ENCODE measurements at regions not wholly inside any gene's neighbourhood (a gene's known extent, or its start where the extent isn't known, plus 50 kb on each side); places are given as distances from the start of the nearest gene placed in this dataset.

DNA sequence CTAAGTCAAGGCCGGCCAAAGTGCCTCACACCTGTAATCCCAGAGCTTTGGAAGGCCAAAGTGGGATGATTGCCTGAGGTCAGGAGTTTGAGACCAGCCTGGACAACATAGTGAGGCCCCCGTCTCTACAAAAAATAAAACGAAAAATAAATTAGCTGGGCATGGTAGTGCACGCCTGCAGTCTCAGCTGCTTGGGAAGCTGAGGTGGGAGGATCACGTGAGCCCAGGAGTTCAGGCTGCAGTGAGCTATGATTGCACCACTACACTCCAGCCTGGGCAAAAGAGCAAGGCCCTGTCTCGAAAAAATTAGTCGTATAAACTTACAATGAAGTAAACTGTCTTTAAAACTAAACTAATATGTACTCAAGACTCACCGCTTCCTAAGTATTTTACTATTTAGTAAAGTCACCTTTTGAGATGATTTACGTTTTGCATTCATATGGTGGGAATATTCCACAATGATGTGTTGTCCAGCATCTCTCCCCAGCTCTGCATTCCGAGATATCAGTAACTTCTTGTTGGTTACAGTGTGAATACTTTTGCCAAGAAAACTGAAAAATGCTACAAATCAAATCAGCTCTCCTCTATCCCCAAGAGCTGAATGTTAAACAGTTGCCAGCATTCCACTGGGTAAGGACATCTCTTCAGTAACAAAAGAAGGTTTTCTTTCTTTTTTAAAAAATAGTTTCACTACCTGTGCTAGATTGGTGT is 84.9 kb upstream of the C21orf91 start:
- Histone ChIP-seq H3K4me1 (ENCODE audit: control insufficient read depth, insufficient read depth, low read length, poor library complexity, severe bottlenecking) (no peaks in the 10 kb centered on the region), H3K4me3 (ENCODE audit: extremely low read depth, insufficient read depth, low read length, poor library complexity, severe bottlenecking) (no peak overlapping the region), H3K36me3 (ENCODE audit: control insufficient read depth, insufficient read depth, low read length) (no peaks in the 10 kb centered on the region), H3K9me3 (ENCODE audit: control insufficient read depth, low read length) (no peaks in the 10 kb centered on the region), H3K27ac (ENCODE audit: low read depth, low read length, severe bottlenecking) (no peak overlapping the region)
- WGBS, 2 experiments (ENCODE audit: insufficient coverage in 2 of 2): 83 to 93% methylated on average over 4 to 5 of the region's 10 CpGs

DNA sequence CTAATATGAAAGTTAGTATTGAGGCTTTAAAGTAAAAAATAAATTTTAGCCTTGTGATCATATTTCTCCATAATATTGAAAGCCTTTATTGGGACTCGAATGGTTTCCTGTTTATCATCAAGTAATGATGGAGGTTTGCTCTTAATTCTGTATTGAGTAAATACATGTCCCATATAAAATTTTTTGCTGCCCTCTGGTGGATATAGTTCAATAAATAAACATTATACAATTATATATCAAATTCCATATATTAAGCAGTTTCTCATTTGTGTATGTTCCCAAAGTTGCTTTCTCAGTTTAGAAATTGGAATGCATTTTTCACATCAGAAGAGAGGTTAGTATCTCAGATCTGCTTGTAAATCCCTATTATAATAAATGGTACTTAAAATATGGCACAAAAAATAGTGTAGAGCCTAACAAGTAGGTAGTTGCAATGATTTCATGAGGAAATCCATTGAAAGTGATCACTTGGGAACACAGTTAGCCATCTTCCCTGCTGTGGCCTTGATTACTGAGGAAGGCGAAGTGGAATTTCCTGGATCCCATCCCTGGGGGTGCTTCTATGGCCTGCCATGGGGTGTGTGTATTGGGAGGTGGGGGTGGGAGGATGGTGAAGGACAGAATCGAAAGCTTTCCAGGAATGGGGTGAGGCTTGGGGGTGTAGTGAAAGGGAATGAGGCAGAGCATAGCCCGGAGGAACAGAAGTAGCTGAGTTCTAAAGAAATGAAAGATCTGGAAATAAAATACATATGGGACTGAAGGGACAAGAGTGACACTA is 84.1 kb upstream of the C21orf91 start:
- Histone ChIP-seq H3K9me3 (ENCODE audit: control insufficient read depth, low read length) (no peaks in the 10 kb centered on the region), H3K27ac (ENCODE audit: low read depth, low read length, severe bottlenecking) (no peak overlapping the region), H3K4me1 (ENCODE audit: control insufficient read depth, insufficient read depth, low read length, poor library complexity, severe bottlenecking) (no peaks in the 10 kb centered on the region), H3K4me3 (ENCODE audit: extremely low read depth, insufficient read depth, low read length, poor library complexity, severe bottlenecking) (no peak overlapping the region), H3K36me3 (ENCODE audit: control insufficient read depth, insufficient read depth, low read length) (no peaks in the 10 kb centered on the region)
- WGBS, 2 experiments (ENCODE audit: insufficient coverage in 2 of 2): 50 to 53% methylated on average over 1 to 3 of the region's 4 CpGs

DNA sequence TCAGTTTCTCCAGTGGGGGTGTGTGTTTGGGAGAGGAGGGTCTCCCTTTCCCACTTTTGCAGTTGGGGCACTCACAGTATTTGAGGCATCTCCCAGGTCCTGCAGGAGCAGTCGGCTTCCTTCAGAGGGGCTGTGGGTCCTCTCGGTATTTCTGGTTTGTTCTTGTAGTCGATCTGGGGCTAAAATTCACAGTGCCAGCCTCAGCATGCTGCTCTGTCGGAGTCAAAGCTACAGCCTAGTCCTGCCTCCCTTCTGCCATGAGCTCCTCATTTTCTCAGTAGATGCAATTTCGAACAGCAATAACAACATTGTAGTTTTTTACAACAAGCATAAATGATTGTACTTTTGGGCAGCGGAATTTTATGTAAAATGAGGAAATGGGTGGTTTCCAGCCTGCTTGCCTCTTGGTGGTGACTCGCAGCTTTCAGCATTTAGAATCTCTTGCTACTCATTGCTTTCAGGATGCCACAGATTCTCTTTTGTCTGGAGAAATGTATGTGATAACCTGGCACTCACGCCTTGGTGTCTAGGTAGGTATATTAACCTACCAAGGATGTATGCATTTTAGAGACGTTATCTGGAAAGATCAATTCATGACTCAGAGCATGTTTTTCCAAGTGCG is 82.4 kb upstream of the C21orf91 start:
- no peaks in the 10 kb centered on the region for H3K9me3 ChIP-seq (ENCODE audit: control insufficient read depth, low read length)
- H3K4me1 ChIP-seq (ENCODE audit: control insufficient read depth, insufficient read depth, low read length, poor library complexity, severe bottlenecking): no peaks in the 10 kb centered on the region
- H3K27ac ChIP-seq (ENCODE audit: low read depth, low read length, severe bottlenecking): no peak overlapping the region
- H3K36me3 ChIP-seq (ENCODE audit: control insufficient read depth, insufficient read depth, low read length): no peaks in the 10 kb centered on the region
- H3K4me3 ChIP-seq (ENCODE audit: extremely low read depth, insufficient read depth, low read length, poor library complexity, severe bottlenecking): no peak overlapping the region
- WGBS, 2 experiments (ENCODE audit: insufficient coverage in 2 of 2): 80 to 83% methylated on average over 6 to 9 of the region's 10 CpGs

DNA sequence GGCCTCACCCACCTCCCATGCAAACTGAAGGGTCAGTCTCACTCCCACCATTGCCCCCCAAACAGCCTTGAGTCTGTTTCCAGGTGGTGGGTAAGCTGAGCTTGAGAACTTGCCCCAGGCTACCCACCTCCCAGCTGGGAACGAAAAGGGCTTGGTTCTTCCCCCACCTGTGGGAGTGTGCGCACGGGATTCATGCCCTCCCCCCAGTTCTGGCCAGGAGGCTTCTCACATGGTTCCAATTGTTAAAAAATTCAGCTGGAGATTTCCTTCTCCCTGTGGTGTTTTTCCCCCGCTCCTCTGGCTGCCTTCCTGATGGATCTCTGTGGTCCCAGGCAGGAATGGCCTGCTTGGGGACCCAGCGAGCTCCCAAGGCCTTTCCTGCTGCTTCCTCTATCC is 81.8 kb upstream of the C21orf91 start:
- Histone ChIP-seq H3K4me1 (ENCODE audit: control insufficient read depth, insufficient read depth, low read length, poor library complexity, severe bottlenecking) (no peaks in the 10 kb centered on the region), H3K27ac (ENCODE audit: low read depth, low read length, severe bottlenecking) (no peak overlapping the region), H3K36me3 (ENCODE audit: control insufficient read depth, insufficient read depth, low read length) (no peaks in the 10 kb centered on the region), H3K4me3 (ENCODE audit: extremely low read depth, insufficient read depth, low read length, poor library complexity, severe bottlenecking) (no peak overlapping the region), H3K9me3 (ENCODE audit: control insufficient read depth, low read length) (no peaks in the 10 kb centered on the region)
- WGBS, 2 experiments (ENCODE audit: insufficient coverage in 2 of 2): 87 to 97% methylated on average over 4 to 5 of the region's 5 CpGs

DNA sequence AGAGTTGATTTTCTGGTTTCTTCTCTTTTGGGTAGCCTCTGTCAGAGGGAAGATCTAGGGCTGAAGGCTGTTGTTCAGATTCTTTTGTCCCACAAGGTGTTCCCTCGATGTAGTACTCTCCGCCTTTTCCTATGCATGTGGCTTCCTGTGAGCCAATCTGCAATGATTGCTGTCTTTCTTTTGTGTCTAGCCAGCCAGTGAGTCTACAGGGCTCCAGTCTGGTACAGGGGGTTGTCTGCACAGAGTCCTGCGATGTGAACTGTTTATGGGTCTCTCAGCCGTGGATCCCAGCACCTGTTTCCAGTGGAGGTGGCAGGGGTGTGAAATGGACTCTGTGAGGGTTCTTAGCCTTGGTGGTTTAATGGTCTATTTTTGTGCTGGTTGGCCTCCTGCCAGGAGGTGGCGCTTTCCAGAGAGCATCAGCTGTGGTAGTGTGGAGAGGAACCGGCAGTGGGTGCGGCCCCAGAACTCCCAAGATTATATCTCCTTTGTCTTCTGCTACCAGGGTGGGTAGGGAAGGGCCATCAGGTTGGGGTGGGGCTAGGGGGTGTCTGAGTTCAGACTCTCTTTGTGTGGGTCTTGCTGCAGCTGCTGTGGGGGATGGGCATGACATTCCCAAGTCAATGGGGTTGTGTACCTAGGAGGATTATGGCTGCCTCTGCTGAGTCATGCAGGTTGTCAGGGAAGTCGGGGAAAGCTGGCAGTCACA is 81.3 kb upstream of the C21orf91 start:
- WGBS, 2 experiments (ENCODE audit: insufficient coverage in 2 of 2): 89 to 95% methylated on average over 4 of the region's 8 CpGs
- no peak overlapping the region for H3K27ac ChIP-seq (ENCODE audit: low read depth, low read length, severe bottlenecking)

DNA sequence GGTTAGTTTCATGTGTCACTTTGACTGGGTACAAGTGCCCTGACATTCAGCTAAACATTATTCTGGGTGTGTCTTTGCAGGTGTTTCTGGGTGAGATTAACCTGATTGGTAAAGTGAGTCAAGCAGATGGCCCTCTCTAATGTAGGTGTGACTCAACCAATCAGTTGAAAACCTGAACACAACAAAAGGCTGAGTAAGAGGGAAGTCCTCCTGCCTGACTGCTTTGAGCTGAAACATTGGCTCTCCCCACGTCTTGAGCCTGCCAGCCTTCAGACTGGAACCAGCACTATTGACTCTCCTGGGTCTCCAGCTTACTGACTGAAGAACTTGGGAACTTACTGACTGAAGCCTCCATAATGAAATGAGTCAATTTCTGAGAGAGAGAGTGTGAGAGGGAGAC is 70.0 kb upstream of the C21orf91 start:
- Histone ChIP-seq H3K4me3 (ENCODE audit: extremely low read depth, insufficient read depth, low read length, poor library complexity, severe bottlenecking) (no peak overlapping the region), H3K4me1 (ENCODE audit: control insufficient read depth, insufficient read depth, low read length, poor library complexity, severe bottlenecking) (no peaks in the 10 kb centered on the region), H3K36me3 (ENCODE audit: control insufficient read depth, insufficient read depth, low read length) (no peaks in the 10 kb centered on the region), H3K27ac (ENCODE audit: low read depth, low read length, severe bottlenecking) (no peak overlapping the region), H3K9me3 (ENCODE audit: control insufficient read depth, low read length) (no peaks in the 10 kb centered on the region)
- WGBS, 2 experiments (ENCODE audit: insufficient coverage in 2 of 2): 60 to 80% methylated on average over 1 of the region's 1 CpG

More for the DNA sequence above, 81.3 kb upstream of the C21orf91 start:
- Histone ChIP-seq H3K4me1 (ENCODE audit: control insufficient read depth, insufficient read depth, low read length, poor library complexity, severe bottlenecking) (no peaks in the 10 kb centered on the region), H3K36me3 (ENCODE audit: control insufficient read depth, insufficient read depth, low read length) (no peaks in the 10 kb centered on the region), H3K4me3 (ENCODE audit: extremely low read depth, insufficient read depth, low read length, poor library complexity, severe bottlenecking) (no peak overlapping the region), H3K9me3 (ENCODE audit: control insufficient read depth, low read length) (no peaks in the 10 kb centered on the region)

DNA sequence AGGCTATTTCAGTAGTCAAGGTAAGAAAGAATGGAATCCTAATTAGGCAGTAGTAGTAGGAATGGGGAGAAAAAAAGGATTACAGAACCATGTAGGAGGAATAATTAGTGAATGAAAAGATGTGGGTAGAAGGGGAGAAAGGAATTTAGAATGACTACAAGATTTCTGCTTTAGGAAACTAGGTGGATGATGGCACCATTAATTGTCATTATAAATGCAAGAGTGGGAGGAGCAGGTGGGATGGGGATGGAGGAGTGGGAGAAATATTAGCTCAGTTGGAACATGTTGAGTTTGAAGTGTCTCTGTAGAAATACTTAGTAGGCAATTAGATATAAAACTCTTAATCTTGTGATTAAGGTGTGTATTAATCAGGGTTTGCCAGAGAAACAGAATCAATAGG is 50.0 kb upstream of the C21orf91 start:
- Histone ChIP-seq H3K4me1 (ENCODE audit: control insufficient read depth, insufficient read depth, low read length, poor library complexity, severe bottlenecking) (no peaks in the 10 kb centered on the region), H3K9me3 (ENCODE audit: control insufficient read depth, low read length) (no peaks in the 10 kb centered on the region), H3K36me3 (ENCODE audit: control insufficient read depth, insufficient read depth, low read length) (no peaks in the 10 kb centered on the region), H3K27ac (ENCODE audit: low read depth, low read length, severe bottlenecking) (no peak overlapping the region), H3K4me3 (ENCODE audit: extremely low read depth, insufficient read depth, low read length, poor library complexity, severe bottlenecking) (no peak overlapping the region)
